ENCODE measurements at regions not wholly inside any gene's neighbourhood (a gene's known extent, or its start where the extent isn't known, plus 50 kb on each side); places are given as distances from the start of the nearest gene placed in this dataset.

DNA sequence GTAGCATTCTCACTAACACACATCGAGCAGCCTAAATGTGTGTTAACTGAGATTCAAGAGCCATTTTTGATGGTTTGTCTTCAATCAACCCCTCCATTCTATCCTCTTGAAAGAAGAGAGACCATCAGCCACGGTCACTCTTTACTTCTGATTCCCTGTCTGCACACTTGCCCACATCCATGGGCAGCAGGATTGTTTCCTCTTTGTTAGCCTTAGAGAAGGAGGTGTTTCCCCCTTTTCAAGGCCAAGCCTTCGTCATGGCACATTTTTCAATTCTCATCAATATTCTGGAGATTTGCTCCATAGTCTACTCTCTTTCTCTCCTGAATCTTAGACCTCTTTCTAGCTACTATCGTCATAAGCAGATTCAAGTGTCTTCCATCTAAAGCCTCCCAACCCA lies 522.4 kb upstream of the NAALADL2 start:
- Histone ChIP-seq H3K27me3 (ENCODE audit: insufficient read depth, poor library complexity, severe bottlenecking) (no peaks in the 10 kb centered on the region), H3K36me3 (ENCODE audit: low read depth) (no peaks in the 10 kb centered on the region), H3K4me3 (ENCODE audit: severe bottlenecking) (no peak overlapping the region), H3K9me3 (ENCODE audit: severe bottlenecking) (no peaks in the 10 kb centered on the region), H3K4me1 (ENCODE audit: insufficient read depth, poor library complexity, severe bottlenecking) (no peaks in the 10 kb centered on the region), H3K27ac (ENCODE audit: poor library complexity, severe bottlenecking) (no peak overlapping the region)
- ATAC-seq (ENCODE audit: low read depth): no peak
- TF ChIP-seq, protein P1, sequence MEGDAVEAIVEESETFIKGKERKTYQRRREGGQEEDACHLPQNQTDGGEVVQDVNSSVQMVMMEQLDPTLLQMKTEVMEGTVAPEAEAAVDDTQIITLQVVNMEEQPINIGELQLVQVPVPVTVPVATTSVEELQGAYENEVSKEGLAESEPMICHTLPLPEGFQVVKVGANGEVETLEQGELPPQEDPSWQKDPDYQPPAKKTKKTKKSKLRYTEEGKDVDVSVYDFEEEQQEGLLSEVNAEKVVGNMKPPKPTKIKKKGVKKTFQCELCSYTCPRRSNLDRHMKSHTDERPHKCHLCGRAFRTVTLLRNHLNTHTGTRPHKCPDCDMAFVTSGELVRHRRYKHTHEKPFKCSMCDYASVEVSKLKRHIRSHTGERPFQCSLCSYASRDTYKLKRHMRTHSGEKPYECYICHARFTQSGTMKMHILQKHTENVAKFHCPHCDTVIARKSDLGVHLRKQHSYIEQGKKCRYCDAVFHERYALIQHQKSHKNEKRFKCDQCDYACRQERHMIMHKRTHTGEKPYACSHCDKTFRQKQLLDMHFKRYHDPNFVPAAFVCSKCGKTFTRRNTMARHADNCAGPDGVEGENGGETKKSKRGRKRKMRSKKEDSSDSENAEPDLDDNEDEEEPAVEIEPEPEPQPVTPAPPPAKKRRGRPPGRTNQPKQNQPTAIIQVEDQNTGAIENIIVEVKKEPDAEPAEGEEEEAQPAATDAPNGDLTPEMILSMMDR (IDR thresholded peaks at IDR 0.05; ENCODE audit: poor library complexity, severe bottlenecking): no peak
- DNase-seq (ENCODE audit: low spot score): no peak

GRCh38 chr3:174337227-174337626 lies 521.9 kb upstream of the NAALADL2 start:
- H3K9me3 ChIP-seq (ENCODE audit: severe bottlenecking): no peaks in the 10 kb centered on the region
- no peaks in the 10 kb centered on the region for H3K4me1 ChIP-seq (ENCODE audit: insufficient read depth, poor library complexity, severe bottlenecking)
- no peaks in the 10 kb centered on the region for H3K36me3 ChIP-seq (ENCODE audit: low read depth)
- ATAC-seq (ENCODE audit: low read depth): no peak
- no peak for DNase-seq (ENCODE audit: low spot score)
- H3K27me3 ChIP-seq (ENCODE audit: insufficient read depth, poor library complexity, severe bottlenecking): no peaks in the 10 kb centered on the region
- TF ChIP-seq, protein P1 (IDR thresholded peaks at IDR 0.05; ENCODE audit: poor library complexity, severe bottlenecking): no peak
- no peak overlapping the region for H3K4me3 ChIP-seq (ENCODE audit: severe bottlenecking)
- no peak overlapping the region for H3K27ac ChIP-seq (ENCODE audit: poor library complexity, severe bottlenecking)

DNA sequence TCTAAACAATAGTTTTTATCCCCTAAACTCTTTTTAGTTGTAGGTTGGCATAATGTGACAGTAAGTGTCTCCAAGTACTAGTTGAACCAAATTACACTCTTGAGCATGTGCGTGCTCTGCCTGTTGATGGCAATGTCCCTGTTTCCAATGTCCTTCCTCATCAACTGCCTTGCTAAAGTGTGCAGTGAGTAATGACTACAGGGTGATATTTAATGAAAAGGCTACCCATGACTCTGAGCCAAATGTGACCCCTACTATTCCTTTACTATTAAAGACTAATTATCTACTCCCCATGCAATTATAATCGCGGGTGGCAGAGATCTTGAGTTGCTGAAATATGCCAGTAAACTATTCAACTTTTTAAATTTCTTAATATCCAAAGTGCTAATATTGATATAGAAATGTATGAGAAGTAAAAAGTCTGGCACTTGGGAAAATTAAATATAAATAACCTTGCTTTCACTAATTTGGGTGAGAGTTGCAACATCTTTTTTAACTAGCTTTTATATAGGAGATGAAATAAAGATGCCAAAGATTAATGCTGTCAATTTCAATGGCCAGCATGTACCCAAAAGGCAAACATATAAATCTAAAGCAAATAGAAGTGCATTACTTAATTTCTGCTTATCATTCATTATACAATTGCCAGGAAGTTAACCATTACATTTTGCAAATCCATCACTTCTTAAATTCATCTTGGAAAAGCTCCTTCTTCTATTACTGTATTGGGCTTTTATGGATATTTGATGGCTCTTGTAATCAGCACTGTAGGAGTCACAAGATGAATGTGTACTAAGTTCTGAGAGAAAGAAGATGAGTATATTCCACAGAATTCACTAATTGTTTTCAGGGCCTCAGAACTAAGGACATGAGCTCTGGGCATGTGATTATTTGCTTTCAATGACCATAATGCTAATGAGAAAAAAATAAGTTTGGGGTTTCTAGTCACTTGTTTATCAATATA lies 518.2 kb upstream of the NAALADL2 start:
- Histone ChIP-seq H3K4me1 (ENCODE audit: insufficient read depth, poor library complexity, severe bottlenecking) (no peaks in the 10 kb centered on the region), H3K27ac (ENCODE audit: poor library complexity, severe bottlenecking) (no peak overlapping the region), H3K4me3 (ENCODE audit: severe bottlenecking) (no peak overlapping the region), H3K27me3 (ENCODE audit: insufficient read depth, poor library complexity, severe bottlenecking) (no peaks in the 10 kb centered on the region), H3K36me3 (ENCODE audit: low read depth) (no peaks in the 10 kb centered on the region), H3K9me3 (ENCODE audit: severe bottlenecking) (no peaks in the 10 kb centered on the region)
- ATAC-seq (ENCODE audit: low read depth) (no peak), DNase-seq (ENCODE audit: low spot score) (no peak)
- TF ChIP-seq, protein P1 (IDR thresholded peaks at IDR 0.05; ENCODE audit: poor library complexity, severe bottlenecking): no peak

DNA sequence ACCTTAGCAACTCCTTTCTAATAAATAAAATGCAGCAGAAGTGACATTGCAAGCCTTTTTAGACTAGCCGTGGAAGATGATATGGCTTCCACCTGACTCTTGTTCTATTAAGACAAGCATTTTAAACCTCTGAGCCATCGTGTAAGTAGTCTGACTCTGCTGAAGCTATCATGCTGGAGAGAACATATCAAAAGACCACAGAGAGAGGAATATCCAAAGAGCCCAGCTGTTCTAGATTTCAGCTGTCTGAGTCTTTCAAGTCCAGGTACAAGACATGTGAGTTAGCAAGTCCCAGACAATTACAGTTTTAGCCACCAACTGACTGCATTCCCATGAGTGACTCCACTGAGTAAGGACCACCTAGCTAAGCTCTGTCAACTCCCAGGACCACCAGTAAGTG lies 517.0 kb upstream of the NAALADL2 start:
- no peak overlapping the region for H3K27ac ChIP-seq (ENCODE audit: poor library complexity, severe bottlenecking)
- no peaks in the 10 kb centered on the region for H3K4me1 ChIP-seq (ENCODE audit: insufficient read depth, poor library complexity, severe bottlenecking)
- H3K36me3 ChIP-seq (ENCODE audit: low read depth): no peaks in the 10 kb centered on the region
- TF ChIP-seq, protein P1 (IDR thresholded peaks at IDR 0.05; ENCODE audit: poor library complexity, severe bottlenecking): no peak
- H3K4me3 ChIP-seq (ENCODE audit: severe bottlenecking): no peak overlapping the region
- ATAC-seq (ENCODE audit: low read depth) (no peak), DNase-seq (ENCODE audit: low spot score) (no peak)
- no peaks in the 10 kb centered on the region for H3K27me3 ChIP-seq (ENCODE audit: insufficient read depth, poor library complexity, severe bottlenecking)
- no peaks in the 10 kb centered on the region for H3K9me3 ChIP-seq (ENCODE audit: severe bottlenecking)

DNA sequence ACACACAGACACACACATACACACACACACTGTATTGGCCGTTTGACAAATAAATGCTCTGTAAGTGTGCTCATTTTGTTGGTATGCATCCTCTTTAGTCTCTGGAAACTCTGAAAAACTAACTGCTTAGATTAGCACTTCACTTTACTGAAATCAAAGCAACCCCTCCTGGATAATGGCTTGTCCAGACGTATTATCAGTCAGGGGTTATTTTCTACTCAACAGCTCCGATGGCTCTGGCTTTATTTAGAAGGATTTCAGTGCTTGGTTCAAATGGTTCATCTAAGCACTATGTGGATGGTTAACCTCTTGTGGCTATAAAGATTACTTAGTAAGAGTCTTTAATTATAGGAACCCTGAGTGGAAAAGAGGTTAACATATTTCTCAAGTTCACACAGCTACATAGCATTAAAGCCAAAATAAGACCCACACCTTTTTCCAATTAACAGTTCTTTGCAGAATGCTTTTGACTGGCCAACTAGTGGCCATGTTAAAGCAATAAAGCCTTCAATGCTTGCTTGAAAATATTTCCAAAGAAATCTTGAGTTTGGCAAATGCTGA lies 516.1 kb upstream of the NAALADL2 start:
- Histone ChIP-seq H3K9me3 (ENCODE audit: severe bottlenecking) (no peaks in the 10 kb centered on the region), H3K27me3 (ENCODE audit: insufficient read depth, poor library complexity, severe bottlenecking) (no peaks in the 10 kb centered on the region), H3K4me1 (ENCODE audit: insufficient read depth, poor library complexity, severe bottlenecking) (no peaks in the 10 kb centered on the region), H3K27ac (ENCODE audit: poor library complexity, severe bottlenecking) (no peak overlapping the region), H3K36me3 (ENCODE audit: low read depth) (no peaks in the 10 kb centered on the region), H3K4me3 (ENCODE audit: severe bottlenecking) (no peak overlapping the region)
- no peak for DNase-seq (ENCODE audit: low spot score)
- TF ChIP-seq, protein P1 (IDR thresholded peaks at IDR 0.05; ENCODE audit: poor library complexity, severe bottlenecking): no peak
- no peak for ATAC-seq (ENCODE audit: low read depth)

Measured in RWPE2 (cell line).